Subcutaneous abdominal adipose tissue (tissue), 5 donors: ENCODE measurements at regions not wholly inside any gene's neighbourhood (a gene's known extent, or its start where the extent isn't known, plus 50 kb on each side); places are given as distances from the start of the nearest gene placed in this dataset.
A peak's percentile ranks its signal among the peaks of the same experiment; 100 is the strongest.
"Not testable (repeated sequence)": the region's sequence is repeated elsewhere in the genome, so short reads cannot be mapped to it uniquely, and the experiment has no call there.

Experiments
- H3K27ac ChIP-seq: one replicate; pipeline ENCODE4 v1.7.0; 2013; ENCODE audit warnings: low read depth, mild to moderate bottlenecking, inconsistent platforms, low read length, moderate library complexity
- H3K27me3 ChIP-seq, 5 donors: one replicate each; pipeline ENCODE4 v1.7.0; 2013; ENCODE audit warnings: low read length in 5 of 5, inconsistent platforms in 1 of 5; ENCODE audit not compliant: control insufficient read depth in 5 of 5, insufficient read depth in 4 of 5
- H3K36me3 ChIP-seq, 5 donors: one replicate each; pipeline ENCODE4 v1.7.0; 2013; ENCODE audit warnings: low read length in 5 of 5; ENCODE audit not compliant: control insufficient read depth in 5 of 5, insufficient read depth in 5 of 5
- H3K4me1 ChIP-seq, 5 donors: one replicate each; pipeline ENCODE4 v1.7.0; 2013; ENCODE audit warnings: low read length in 5 of 5, mild to moderate bottlenecking in 3 of 5, moderate library complexity in 1 of 5; ENCODE audit not compliant: control insufficient read depth in 5 of 5, insufficient read depth in 5 of 5
- H3K4me3 ChIP-seq, 5 donors: one replicate each; pipeline ENCODE4 v1.7.0; 2013; ENCODE audit warnings: low read length in 5 of 5, low read depth in 1 of 5
- H3K9ac ChIP-seq, 5 donors: one replicate each; pipeline ENCODE4 v1.7.0; 2013; ENCODE audit warnings: low read length in 5 of 5, mild to moderate bottlenecking in 4 of 5, moderate library complexity in 3 of 5
- H3K9me3 ChIP-seq, 5 donors: one replicate each; pipeline ENCODE4 v1.7.0; 2013; ENCODE audit warnings: low read length in 5 of 5; ENCODE audit not compliant: control insufficient read depth in 5 of 5
- donor health status: healthy.
- donor health status: healthy.
- donor health status: healthy.
- donor health status: healthy.
- donor health status: healthy.

- Histone ChIP-seq H3K27ac (no peak overlapping the region), H3K9me3 (peaks cover 0 to 4% (median 3%) of the 10 kb centered on the region in 5 donors), H3K27me3 (no peaks in the 10 kb centered on the region), H3K4me1 (peaks cover 0 to 8% (median 5%) of the 10 kb centered on the region in 5 donors), H3K9ac (no peak overlapping the region), H3K4me3 (no peak overlapping the region), H3K36me3 (no peaks in the 10 kb centered on the region)
Measured at GRCh38 chr9:85173967-85174366, 504.4 kb downstream of the NTRK2 start.

- peak overlapping the region; percentile 20 for H3K27ac ChIP-seq
- H3K4me1 ChIP-seq = peaks cover 0 to 8% (median 5%) of the 10 kb centered on the region in 5 donors
- no peak overlapping the region for H3K4me3 ChIP-seq
- no peaks in the 10 kb centered on the region for H3K27me3 ChIP-seq
- H3K9me3 ChIP-seq = peaks cover 0 to 5% (median 3%) of the 10 kb centered on the region in 5 donors
- H3K36me3 ChIP-seq = no peaks in the 10 kb centered on the region
- no peak overlapping the region for H3K9ac ChIP-seq
Measured at GRCh38 chr9:85172001-85172978, 502.8 kb downstream of the NTRK2 start.

- H3K4me3 ChIP-seq = no peak overlapping the region
Measured at GRCh38 chr9:85171163-85171562, 501.6 kb downstream of the NTRK2 start.

DNA sequence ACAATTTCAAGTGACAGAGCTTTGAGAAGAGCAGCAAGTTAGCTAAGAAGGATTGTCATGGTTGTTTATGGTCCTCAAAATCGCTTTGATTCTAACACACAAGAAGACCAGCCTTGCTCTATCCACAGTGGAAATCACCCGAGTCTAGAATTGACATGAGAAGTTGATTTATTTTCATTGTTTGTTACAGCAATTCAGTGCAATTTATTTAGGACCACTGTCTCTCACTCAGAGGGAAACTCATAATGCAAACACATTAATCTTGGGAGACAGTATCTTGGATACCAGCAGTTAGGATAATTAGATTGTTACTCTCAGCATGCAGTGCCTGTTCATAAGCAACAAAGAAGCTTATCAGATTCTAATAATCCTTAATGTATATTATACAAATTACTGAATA lies 498.9 kb downstream of the NTRK2 start:
- H3K36me3 ChIP-seq = no peaks in the 10 kb centered on the region
- peaks cover 0 to 6% (median 0%) of the 10 kb centered on the region in 5 donors for H3K4me1 ChIP-seq
- H3K9me3 ChIP-seq = peaks cover 0 to 5% (median 3%) of the 10 kb centered on the region in 5 donors
- no peak overlapping the region for H3K4me3 ChIP-seq
- no peak overlapping the region for H3K27ac ChIP-seq
- H3K9ac ChIP-seq = no peak overlapping the region
- H3K27me3 ChIP-seq = no peaks in the 10 kb centered on the region

More at GRCh38 chr9:85171163-85171562, 501.6 kb downstream of the NTRK2 start:
- no peak overlapping the region for H3K27ac ChIP-seq
- peaks cover 0 to 8% (median 5%) of the 10 kb centered on the region in 5 donors for H3K4me1 ChIP-seq
- no peaks in the 10 kb centered on the region for H3K27me3 ChIP-seq
- H3K9ac ChIP-seq = no peak overlapping the region
- H3K36me3 ChIP-seq = no peaks in the 10 kb centered on the region
- H3K9me3 ChIP-seq = peaks cover 0 to 5% (median 3%) of the 10 kb centered on the region in 5 donors

GRCh38 chr9:85167146-85167545 lies 497.6 kb downstream of the NTRK2 start:
- no peak overlapping the region for H3K4me3 ChIP-seq
- no peaks in the 10 kb centered on the region for H3K27me3 ChIP-seq
- H3K4me1 ChIP-seq = peaks cover 0 to under 1% (median 0%) of the 10 kb centered on the region in 5 donors
- no peak overlapping the region for H3K9ac ChIP-seq
- H3K36me3 ChIP-seq = no peaks in the 10 kb centered on the region
- H3K9me3 ChIP-seq = peaks cover 0 to 5% (median 4%) of the 10 kb centered on the region in 5 donors
- H3K27ac ChIP-seq = no peak overlapping the region

- H3K9ac ChIP-seq = no peak overlapping the region
- H3K9me3 ChIP-seq = peaks cover 0 to 4% (median 0%) of the 10 kb centered on the region in 5 donors
- no peak overlapping the region for H3K4me3 ChIP-seq
- H3K27me3 ChIP-seq = no peaks in the 10 kb centered on the region
- H3K27ac ChIP-seq = no peak overlapping the region
- no peaks in the 10 kb centered on the region for H3K36me3 ChIP-seq
- no peaks in the 10 kb centered on the region for H3K4me1 ChIP-seq
Measured at GRCh38 chr9:85163825-85164224, 494.3 kb downstream of the NTRK2 start.

GRCh38 chr9:85163415-85163814 lies 493.9 kb downstream of the NTRK2 start:
- no peak overlapping the region for H3K9ac ChIP-seq
- H3K4me3 ChIP-seq = no peak overlapping the region
- no peak overlapping the region for H3K27ac ChIP-seq
- H3K4me1 ChIP-seq = peaks cover 0 to 2% (median 0%) of the 10 kb centered on the region in 5 donors
- H3K36me3 ChIP-seq = no peaks in the 10 kb centered on the region
- peaks cover 0 to 4% (median 0%) of the 10 kb centered on the region in 5 donors for H3K9me3 ChIP-seq
- H3K27me3 ChIP-seq = no peaks in the 10 kb centered on the region

DNA sequence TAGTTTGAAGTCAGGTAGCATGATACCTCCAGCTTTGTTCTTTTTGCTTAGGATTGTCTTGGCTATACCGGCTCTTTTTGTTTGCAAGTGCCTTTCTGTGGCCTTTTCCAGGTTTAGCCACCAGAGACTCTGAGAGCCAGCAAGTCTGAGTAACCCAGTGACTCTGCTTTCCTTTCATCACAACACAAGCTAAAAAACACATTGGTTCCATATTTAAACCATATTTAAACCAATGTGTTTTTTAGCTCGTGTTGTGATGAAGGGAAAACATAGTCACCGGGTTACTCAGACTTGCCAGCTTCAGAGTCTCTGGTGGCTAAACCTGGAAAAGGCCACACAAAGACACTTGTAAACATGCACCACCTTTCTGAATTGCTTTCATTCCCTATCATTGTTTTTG lies 493.3 kb downstream of the NTRK2 start:
- Histone ChIP-seq H3K9ac (no peak overlapping the region), H3K4me1 (peaks cover 0 to 4% (median 0%) of the 10 kb centered on the region in 5 donors), H3K27ac (no peak overlapping the region), H3K27me3 (no peaks in the 10 kb centered on the region), H3K4me3 (no peak overlapping the region), H3K36me3 (no peaks in the 10 kb centered on the region), H3K9me3 (peaks cover 0 to 4% (median 0%) of the 10 kb centered on the region in 5 donors)

DNA sequence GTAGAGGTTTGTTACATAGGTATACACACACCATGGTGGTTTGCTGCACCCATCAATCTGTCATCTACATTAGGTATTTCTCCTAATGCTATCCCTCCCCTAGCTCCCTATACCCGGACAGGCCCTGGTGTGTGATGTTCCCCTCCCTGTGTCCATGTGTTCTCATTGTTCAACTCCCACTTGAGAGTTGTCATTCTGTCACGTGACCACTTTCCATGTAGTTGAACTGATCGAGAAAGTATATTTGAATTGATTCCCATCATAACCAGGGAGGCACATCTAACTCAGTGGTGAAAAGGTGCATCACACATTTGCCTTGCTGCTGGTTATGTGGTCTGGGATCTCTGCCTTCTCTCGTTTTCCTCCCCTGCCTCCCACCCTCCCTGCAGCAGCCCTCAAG lies 491.4 kb downstream of the NTRK2 start:
- H3K27me3 ChIP-seq, H3K4me3 ChIP-seq: not testable (repeated sequence)

GRCh38 chr9:85158512-85158911 lies 489.0 kb downstream of the NTRK2 start:
- Histone ChIP-seq H3K27ac (no peak overlapping the region), H3K9ac (no peak overlapping the region), H3K9me3 (peaks cover 0 to 4% (median 0%) of the 10 kb centered on the region in 5 donors), H3K27me3 (no peaks in the 10 kb centered on the region), H3K4me3 (no peak overlapping the region), H3K4me1 (peaks cover 0 to 17% (median 4%) of the 10 kb centered on the region in 5 donors), H3K36me3 (no peaks in the 10 kb centered on the region)

More for the DNA sequence above, 491.4 kb downstream of the NTRK2 start:
- H3K36me3 ChIP-seq, H3K9ac ChIP-seq, H3K27ac ChIP-seq, H3K9me3 ChIP-seq, H3K4me1 ChIP-seq: not testable (repeated sequence)
